ENCODE measurements at regions not wholly inside any gene's neighbourhood (a gene's known extent, or its start where the extent isn't known, plus 50 kb on each side); places are given as distances from the start of the nearest gene placed in this dataset.

DNA sequence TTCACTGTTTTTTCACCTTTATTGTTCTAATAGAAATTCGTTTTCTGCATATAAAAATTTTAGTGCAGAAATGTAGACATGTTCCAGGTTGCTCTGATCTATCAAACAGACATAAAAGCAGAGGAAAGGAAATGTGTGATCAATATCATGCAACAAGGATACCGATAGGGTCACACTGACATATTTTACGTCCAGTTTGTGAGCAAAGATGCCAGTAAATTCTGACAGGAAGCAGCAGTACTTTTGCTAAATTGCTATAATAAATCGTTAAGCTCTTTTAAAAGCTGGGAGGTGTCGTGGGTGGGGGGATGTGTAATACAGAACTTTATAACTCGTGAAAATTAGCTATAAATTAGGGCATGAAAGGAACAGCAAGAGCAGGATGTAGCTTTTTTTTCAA lies 955.2 kb downstream of the BRINP3 start:
- H3K36me3 ChIP-seq, result no peaks in the 10 kb centered on the region
- intact Hi-C loops (cut with DNase I), result no loop called here
- H3K4me3 ChIP-seq, result no peak overlapping the region
- H3K27ac ChIP-seq, result no peak overlapping the region
- 32% methylated on average over 6 of the region's 6 CpGs for WGBS (ENCODE audit: insufficient coverage, low coverage, low lambda C conversion rate, missing lambda C conversion rate)
- H3K9me3 ChIP-seq, result no peaks in the 10 kb centered on the region
- H3K4me1 ChIP-seq, result no peaks in the 10 kb centered on the region
- no peaks in the 10 kb centered on the region for H3K27me3 ChIP-seq
- DNase-seq, result no peak
- no peak for ATAC-seq
- no peak for TF ChIP-seq POLR2A (IDR thresholded peaks at IDR 0.05)
- TF ChIP-seq, protein P1, sequence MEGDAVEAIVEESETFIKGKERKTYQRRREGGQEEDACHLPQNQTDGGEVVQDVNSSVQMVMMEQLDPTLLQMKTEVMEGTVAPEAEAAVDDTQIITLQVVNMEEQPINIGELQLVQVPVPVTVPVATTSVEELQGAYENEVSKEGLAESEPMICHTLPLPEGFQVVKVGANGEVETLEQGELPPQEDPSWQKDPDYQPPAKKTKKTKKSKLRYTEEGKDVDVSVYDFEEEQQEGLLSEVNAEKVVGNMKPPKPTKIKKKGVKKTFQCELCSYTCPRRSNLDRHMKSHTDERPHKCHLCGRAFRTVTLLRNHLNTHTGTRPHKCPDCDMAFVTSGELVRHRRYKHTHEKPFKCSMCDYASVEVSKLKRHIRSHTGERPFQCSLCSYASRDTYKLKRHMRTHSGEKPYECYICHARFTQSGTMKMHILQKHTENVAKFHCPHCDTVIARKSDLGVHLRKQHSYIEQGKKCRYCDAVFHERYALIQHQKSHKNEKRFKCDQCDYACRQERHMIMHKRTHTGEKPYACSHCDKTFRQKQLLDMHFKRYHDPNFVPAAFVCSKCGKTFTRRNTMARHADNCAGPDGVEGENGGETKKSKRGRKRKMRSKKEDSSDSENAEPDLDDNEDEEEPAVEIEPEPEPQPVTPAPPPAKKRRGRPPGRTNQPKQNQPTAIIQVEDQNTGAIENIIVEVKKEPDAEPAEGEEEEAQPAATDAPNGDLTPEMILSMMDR (IDR thresholded peaks at IDR 0.05), result no peak

GRCh38 chr1:189524501-189524900 lies 953.2 kb downstream of the BRINP3 start:
- no peaks in the 10 kb centered on the region for H3K9me3 ChIP-seq

DNA sequence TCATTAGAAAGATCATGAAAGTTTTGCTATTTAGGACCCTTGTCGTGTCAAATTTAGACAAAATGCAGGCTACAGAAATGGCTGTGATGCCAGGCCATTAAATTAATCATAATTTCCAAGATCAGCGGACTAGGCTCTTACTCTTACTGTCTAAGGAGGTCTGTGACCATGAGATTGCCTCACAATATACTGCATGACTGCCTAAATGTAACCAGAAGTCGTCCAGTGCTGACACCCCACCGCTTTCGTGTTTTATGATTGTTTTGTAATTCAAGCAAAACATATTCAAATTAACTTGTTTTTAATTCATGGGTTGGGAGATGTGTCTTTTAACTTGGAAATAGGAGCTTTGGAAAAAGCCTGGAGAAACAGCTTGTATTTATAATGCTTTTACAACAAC lies 947.5 kb downstream of the BRINP3 start:
- TF ChIP-seq POLR2A (IDR thresholded peaks at IDR 0.05), result no peak
- TF ChIP-seq, protein P1 (IDR thresholded peaks at IDR 0.05), result no peak
- Histone ChIP-seq H3K27ac (no peak overlapping the region), H3K4me1 (no peaks in the 10 kb centered on the region), H3K9me3 (no peaks in the 10 kb centered on the region), H3K27me3 (no peaks in the 10 kb centered on the region), H3K4me3 (no peak overlapping the region), H3K36me3 (no peaks in the 10 kb centered on the region)
- ATAC-seq (no peak), DNase-seq (no peak)
- intact Hi-C loops (cut with DNase I), result no loop called here
- WGBS (ENCODE audit: insufficient coverage, low coverage, low lambda C conversion rate, missing lambda C conversion rate), result 46% methylated on average over 5 of the region's 5 CpGs

More at GRCh38 chr1:189524501-189524900, 953.2 kb downstream of the BRINP3 start:
- Histone ChIP-seq H3K4me3 (no peak overlapping the region), H3K27me3 (no peaks in the 10 kb centered on the region), H3K4me1 (no peaks in the 10 kb centered on the region), H3K27ac (no peak overlapping the region), H3K36me3 (no peaks in the 10 kb centered on the region)
- 36% methylated on average over 1 of the region's 1 CpG for WGBS (ENCODE audit: insufficient coverage, low coverage, low lambda C conversion rate, missing lambda C conversion rate)
- no peak for ATAC-seq
- no peak for DNase-seq
- TF ChIP-seq POLR2A (IDR thresholded peaks at IDR 0.05), result no peak
- TF ChIP-seq, protein P1 (IDR thresholded peaks at IDR 0.05), result no peak
- intact Hi-C loops (cut with DNase I), result no loop called here

GRCh38 chr1:189538271-189538670 lies 939.4 kb downstream of the BRINP3 start:
- ATAC-seq (no peak), DNase-seq (no peak)
- Histone ChIP-seq H3K36me3 (no peaks in the 10 kb centered on the region), H3K4me1 (no peaks in the 10 kb centered on the region), H3K27ac (no peak overlapping the region), H3K4me3 (no peak overlapping the region), H3K27me3 (no peaks in the 10 kb centered on the region), H3K9me3 (no peaks in the 10 kb centered on the region)
- 18% methylated on average over 2 of the region's 2 CpGs for WGBS (ENCODE audit: insufficient coverage, low coverage, low lambda C conversion rate, missing lambda C conversion rate)
- TF ChIP-seq POLR2A (IDR thresholded peaks at IDR 0.05), result no peak
- TF ChIP-seq, protein P1 (IDR thresholded peaks at IDR 0.05), result no peak
- intact Hi-C loops (cut with DNase I), result no loop called here

GRCh38 chr1:189550498-189550897 lies 927.2 kb downstream of the BRINP3 start:
- DNase-seq, result no peak
- TF ChIP-seq POLR2A (IDR thresholded peaks at IDR 0.05), result no peak
- TF ChIP-seq, protein P1 (IDR thresholded peaks at IDR 0.05), result no peak
- Histone ChIP-seq H3K27me3 (no peaks in the 10 kb centered on the region), H3K9me3 (no peaks in the 10 kb centered on the region), H3K36me3 (no peaks in the 10 kb centered on the region), H3K27ac (no peak overlapping the region), H3K4me3 (no peak overlapping the region), H3K4me1 (no peaks in the 10 kb centered on the region)
- ATAC-seq, result no peak
- intact Hi-C loops (cut with DNase I), result no loop called here

Measured in right lobe of liver (tissue), 6 donors.